C4-2B (cell line): ENCODE measurements at regions not wholly inside any gene's neighbourhood (a gene's known extent, or its start where the extent isn't known, plus 50 kb on each side); places are given as distances from the start of the nearest gene placed in this dataset.

ENCODE experiments used
- CTCF ChIP-seq: fragments of 450-650 bp; conservative IDR thresholded peaks from 2 replicates; pipeline ENCODE4 v1.5.1; 2017; ENCODE audit warnings: mild to moderate bottlenecking
- ZFX ChIP-seq: fragments of 450-650 bp; IDR thresholded peaks from 2 replicates; pipeline ENCODE4 v1.6.1; 2017

DNA sequence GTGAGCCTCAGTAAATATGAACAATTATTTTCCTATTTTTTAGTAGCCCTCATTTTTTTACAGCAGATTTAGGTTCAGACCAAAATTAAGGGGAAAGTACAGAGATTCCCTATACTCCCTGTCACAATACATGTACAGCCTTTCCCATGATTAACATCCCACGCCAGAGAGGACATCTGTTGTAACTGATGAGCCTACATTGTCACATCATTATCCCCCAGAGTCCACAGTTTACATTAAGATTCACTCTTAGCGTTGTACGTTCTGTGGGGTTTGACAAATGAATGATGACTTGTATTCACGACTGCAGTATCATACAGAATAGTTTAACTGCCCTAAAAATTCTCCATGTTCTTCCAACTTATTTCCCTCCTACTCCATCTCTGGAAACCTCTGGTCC, 262.3 kb upstream of the MSX2 start:
- TF ChIP-seq CTCF (no peak), ZFX (no peak)
